Vagina (tissue), 2 donors: ENCODE measurements at regions not wholly inside any gene's neighbourhood (a gene's known extent, or its start where the extent isn't known, plus 50 kb on each side); places are given as distances from the start of the nearest gene placed in this dataset.

ENCODE experiments used
- POLR2A ChIP-seq, 2 donors: fragments of 450-650 bp; IDR thresholded peaks; one replicate each; pipeline ENCODE4 v1.6.1; 2017; ENCODE audit warnings: antibody characterized with exemption in 2 of 2, mild to moderate bottlenecking in 2 of 2, moderate library complexity in 2 of 2
- TF ChIP-seq, protein P1 (sequence below), 3 experiments: fragments of 450-650 bp in 2 of 3; fragments of 200-600 bp in 1 of 3; sonication (generic) in 1 of 3; IDR thresholded peaks; one replicate each; pipeline ENCODE4 v1.5.1; 2017 to 2019; ENCODE audit warnings: antibody characterized with exemption in 3 of 3, mild to moderate bottlenecking in 2 of 3, moderate library complexity in 2 of 3

DNA sequence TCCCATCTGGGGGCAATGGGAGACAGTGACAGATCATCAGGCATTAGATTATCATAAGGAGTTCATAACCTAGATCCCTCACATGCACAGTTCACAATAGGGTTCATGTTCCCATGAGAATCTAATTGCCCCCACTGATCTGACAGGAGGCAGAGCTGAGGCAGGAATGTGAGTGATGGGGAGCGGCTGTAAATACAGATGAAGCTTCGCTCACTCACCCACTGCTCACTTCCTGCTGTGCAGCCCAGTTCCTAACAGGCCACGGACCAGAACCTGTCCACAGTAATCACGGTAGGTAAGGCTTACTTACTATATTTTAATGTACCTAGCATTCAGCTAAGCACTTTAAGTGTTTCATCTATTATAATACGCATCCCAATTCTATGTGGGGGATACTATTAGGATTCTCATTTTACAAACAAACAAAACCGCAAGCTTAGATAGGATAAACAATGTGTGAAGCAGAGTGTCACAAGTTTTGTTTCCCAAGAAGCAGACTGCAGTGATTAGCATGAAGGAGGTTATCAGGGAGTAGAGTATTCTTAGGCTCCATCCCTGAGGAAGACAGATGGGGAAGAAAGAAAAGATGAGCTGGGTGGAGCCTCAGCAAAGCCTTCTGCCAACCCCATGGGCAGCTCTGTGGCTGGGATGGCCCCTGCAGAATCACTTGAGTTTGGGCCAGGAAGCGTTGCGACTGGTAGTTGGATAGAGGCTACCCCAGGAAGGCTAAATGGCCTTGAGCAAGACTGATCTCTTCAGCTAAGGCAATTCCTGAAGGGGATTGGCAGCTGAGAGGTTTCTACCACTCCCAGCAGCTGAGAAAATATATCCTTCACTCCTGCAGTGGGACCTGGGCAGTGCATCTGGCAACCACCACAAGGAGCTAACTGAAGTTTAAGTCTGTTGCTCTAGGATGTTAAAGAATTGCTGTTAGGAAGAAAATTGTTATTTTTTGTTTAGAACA lies 133.1 kb downstream of the MREG start:
- TF ChIP-seq, protein P1, sequence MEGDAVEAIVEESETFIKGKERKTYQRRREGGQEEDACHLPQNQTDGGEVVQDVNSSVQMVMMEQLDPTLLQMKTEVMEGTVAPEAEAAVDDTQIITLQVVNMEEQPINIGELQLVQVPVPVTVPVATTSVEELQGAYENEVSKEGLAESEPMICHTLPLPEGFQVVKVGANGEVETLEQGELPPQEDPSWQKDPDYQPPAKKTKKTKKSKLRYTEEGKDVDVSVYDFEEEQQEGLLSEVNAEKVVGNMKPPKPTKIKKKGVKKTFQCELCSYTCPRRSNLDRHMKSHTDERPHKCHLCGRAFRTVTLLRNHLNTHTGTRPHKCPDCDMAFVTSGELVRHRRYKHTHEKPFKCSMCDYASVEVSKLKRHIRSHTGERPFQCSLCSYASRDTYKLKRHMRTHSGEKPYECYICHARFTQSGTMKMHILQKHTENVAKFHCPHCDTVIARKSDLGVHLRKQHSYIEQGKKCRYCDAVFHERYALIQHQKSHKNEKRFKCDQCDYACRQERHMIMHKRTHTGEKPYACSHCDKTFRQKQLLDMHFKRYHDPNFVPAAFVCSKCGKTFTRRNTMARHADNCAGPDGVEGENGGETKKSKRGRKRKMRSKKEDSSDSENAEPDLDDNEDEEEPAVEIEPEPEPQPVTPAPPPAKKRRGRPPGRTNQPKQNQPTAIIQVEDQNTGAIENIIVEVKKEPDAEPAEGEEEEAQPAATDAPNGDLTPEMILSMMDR (IDR thresholded peaks at IDR 0.05): no peak
- no peak for TF ChIP-seq POLR2A (IDR thresholded peaks at IDR 0.05)
